ENCODE measurements at regions not wholly inside any gene's neighbourhood (a gene's known extent, or its start where the extent isn't known, plus 50 kb on each side); places are given as distances from the start of the nearest gene placed in this dataset.

DNA sequence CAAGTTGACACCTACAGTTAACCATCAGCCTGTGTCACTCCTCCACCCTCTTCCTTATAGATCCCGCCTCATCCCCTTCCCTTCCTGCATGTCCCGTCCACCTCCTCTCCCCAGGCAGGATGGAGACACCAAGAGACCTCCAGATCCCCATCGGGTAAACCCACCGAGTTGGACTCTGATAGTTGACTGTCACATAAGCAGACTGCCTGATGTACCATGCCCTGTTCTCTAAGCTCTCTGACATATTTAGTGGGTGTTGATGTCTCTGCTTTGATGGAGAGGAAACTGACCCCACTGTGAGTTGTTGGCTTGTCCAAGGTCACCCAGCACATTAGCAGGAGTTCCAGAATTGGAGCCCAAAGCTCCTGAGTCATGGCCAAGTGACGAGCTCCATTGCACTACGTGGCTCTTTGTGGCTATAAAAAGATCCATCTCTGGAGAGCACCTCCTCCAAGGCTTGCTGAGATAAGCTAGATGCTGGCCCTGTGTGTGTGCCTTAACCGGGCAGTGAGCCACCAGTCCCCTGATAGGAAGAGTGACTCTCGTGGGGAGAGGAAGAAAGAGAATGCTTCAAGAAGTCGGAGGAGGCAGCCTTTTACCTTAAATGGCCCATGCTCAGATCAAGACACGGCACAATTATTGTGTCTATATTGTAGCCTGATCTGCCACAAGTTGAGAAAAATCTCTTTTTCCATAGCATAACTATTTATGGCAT is 236.0 kb upstream of the ECI2 start:
- no peaks in the 10 kb centered on the region for H3K4me1 Mint-ChIP-seq (ENCODE audit: low read depth)
- POLR2A ChIA-PET, result no interaction called here
- no peaks in the 10 kb centered on the region for H3K9me3 Mint-ChIP-seq (ENCODE audit: insufficient read depth)
- H3K27ac Mint-ChIP-seq, result no peak overlapping the region
- no peaks in the 10 kb centered on the region for H3K36me3 Mint-ChIP-seq (ENCODE audit: low read depth)
- H3K27me3 Mint-ChIP-seq (ENCODE audit: low read depth), result peaks cover 8% of the 10 kb centered on the region
- ATAC-seq (no peak), DNase-seq (no peak)
- CTCF ChIA-PET, result no interaction called here
- H3K4me3 Mint-ChIP-seq, result no peak overlapping the region

DNA sequence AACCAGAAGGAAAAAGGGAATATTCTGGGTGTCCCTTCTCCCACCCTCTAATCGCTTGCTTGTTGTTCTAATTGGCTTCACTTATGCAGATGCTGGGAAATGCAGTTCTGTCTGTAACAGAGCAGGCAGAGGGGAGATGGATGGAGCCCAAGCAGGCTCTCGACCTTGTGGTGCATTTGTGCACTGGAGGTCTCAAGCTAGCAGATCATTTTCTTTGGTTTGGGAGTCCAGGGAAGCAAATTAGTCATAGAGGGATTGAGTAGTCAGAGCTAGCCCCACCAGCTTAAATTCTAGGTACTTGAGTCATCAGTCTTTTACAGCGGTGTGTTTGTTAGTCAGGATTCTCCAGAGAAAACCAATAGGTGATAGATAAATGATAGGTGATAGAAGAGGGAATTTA is 234.7 kb upstream of the ECI2 start:
- ChIA-PET POLR2A (no interaction called here), CTCF (no interaction called here)
- Mint-ChIP-seq H3K9me3 (ENCODE audit: insufficient read depth) (no peaks in the 10 kb centered on the region), H3K4me3 (no peak overlapping the region), H3K36me3 (ENCODE audit: low read depth) (no peaks in the 10 kb centered on the region), H3K4me1 (ENCODE audit: low read depth) (no peaks in the 10 kb centered on the region), H3K27ac (no peak overlapping the region), H3K27me3 (ENCODE audit: low read depth) (peaks cover 8% of the 10 kb centered on the region)
- DNase-seq (no peak), ATAC-seq (no peak)

DNA sequence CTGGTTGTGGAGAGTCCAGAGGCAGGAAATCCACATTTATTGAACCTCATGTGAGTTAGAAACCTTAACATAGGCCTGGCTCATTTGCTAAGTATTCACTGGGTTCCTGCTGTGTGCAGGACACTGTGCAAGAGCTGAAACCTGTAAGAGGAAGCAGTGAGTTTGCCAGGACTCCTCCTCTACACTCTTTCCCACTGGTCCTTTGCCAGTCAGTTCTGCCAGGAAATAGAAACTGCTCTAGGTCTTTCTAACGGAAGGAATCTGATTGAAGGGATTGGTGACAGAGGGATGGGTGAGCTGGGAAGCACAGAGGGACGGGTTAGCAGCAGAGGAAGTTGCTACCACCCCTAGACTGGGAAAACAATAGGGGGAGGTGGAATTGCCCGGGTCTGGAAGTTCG is 234.2 kb upstream of the ECI2 start:
- POLR2A ChIA-PET, result no interaction called here
- CTCF ChIA-PET, result no interaction called here
- no peak for DNase-seq
- no peak overlapping the region for H3K27ac Mint-ChIP-seq
- H3K9me3 Mint-ChIP-seq (ENCODE audit: insufficient read depth), result no peaks in the 10 kb centered on the region
- ATAC-seq, result no peak
- no peaks in the 10 kb centered on the region for H3K36me3 Mint-ChIP-seq (ENCODE audit: low read depth)
- no peaks in the 10 kb centered on the region for H3K4me1 Mint-ChIP-seq (ENCODE audit: low read depth)
- H3K27me3 Mint-ChIP-seq (ENCODE audit: low read depth), result peaks cover 8% of the 10 kb centered on the region
- H3K4me3 Mint-ChIP-seq, result no peak overlapping the region

DNA sequence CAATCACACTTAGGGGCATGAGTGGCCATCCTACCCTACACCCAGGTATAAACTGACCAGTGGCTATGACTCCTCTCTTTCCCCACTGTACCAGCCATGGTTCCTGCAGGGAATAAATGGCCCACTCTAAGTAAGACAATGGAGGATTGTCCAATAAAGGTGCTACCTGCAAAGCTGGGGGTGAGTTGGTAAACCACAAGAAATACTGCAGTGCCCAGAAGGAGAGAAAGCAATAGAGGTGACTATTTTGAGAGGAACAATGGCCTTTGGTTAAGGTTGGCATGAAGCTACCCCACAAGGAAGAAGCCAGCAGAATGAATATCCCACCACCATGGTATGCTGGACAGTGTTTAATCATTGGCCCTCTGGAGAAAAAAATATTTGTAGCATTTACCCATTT is 233.3 kb upstream of the ECI2 start:
- ChIA-PET CTCF (no interaction called here), POLR2A (no interaction called here)
- no peak overlapping the region for H3K27ac Mint-ChIP-seq
- peaks cover 8% of the 10 kb centered on the region for H3K4me1 Mint-ChIP-seq (ENCODE audit: low read depth)
- ATAC-seq, result no peak
- DNase-seq, result no peak
- peaks cover 8% of the 10 kb centered on the region for H3K27me3 Mint-ChIP-seq (ENCODE audit: low read depth)
- no peaks in the 10 kb centered on the region for H3K9me3 Mint-ChIP-seq (ENCODE audit: insufficient read depth)
- no peak overlapping the region for H3K4me3 Mint-ChIP-seq
- H3K36me3 Mint-ChIP-seq (ENCODE audit: low read depth), result no peaks in the 10 kb centered on the region

DNA sequence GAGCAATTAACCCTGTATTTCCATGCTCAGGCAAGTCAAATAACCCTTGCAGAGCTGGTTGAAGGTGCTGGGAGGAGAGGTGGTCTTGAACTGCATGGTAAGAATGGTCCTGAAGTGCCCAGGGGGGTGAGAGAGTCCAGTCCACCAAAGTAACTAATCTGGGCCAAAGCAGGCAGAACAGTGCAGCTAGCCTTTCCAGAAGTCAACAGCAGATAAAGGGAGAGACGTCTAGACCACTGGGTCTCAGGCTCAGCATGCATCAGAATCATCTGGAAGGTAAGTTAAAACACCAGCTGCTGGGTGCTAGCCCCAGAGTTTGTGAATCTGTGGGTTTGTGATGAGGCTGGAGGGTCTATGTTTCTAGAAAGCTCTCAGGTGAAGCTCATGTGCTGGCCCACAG is 232.3 kb upstream of the ECI2 start:
- POLR2A ChIA-PET, result no interaction called here
- DNase-seq, result no peak
- Mint-ChIP-seq H3K27ac (no peak overlapping the region), H3K4me1 (ENCODE audit: low read depth) (peaks cover 8% of the 10 kb centered on the region), H3K27me3 (ENCODE audit: low read depth) (peaks cover 8% of the 10 kb centered on the region), H3K9me3 (ENCODE audit: insufficient read depth) (no peaks in the 10 kb centered on the region), H3K4me3 (no peak overlapping the region), H3K36me3 (ENCODE audit: low read depth) (no peaks in the 10 kb centered on the region)
- CTCF ChIA-PET, result no interaction called here
- ATAC-seq, result no peak

DNA sequence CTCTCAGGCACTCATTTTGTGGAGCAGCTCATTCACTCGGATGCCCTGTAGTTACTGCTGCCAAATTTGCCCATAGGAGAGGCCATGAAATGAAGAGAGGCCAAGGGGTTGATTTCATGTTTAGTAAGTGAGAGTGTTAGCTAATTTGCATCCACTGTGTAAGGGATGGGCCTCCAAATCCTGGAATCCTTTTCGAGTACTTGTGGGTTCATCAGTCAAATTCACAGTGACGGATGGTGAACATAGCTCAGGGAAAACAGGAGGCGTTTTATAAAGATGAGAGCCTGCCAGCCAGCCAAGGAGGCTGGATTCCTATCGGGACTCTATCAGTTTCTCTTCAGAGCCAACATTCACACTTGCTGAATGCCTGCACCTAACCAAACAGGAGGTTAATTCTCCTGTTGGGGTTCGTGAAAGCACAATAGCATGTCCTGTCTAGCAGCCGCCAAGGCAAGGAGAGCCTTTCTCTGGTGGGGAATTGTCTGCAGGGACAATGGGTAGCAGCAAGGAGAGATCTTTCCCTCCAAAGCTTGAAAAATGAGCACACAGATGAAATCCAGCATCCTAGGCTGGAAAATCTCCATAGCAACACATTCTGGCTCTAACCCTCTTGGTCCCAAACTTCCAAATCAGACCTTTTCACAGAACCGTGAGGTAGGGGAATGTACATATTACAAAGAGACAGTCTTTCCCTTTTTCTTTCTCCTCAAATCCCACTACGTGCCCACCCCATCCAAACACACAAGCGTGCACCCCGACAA is 231.4 kb upstream of the ECI2 start:
- Mint-ChIP-seq H3K9me3 (ENCODE audit: insufficient read depth) (no peaks in the 10 kb centered on the region), H3K36me3 (ENCODE audit: low read depth) (no peaks in the 10 kb centered on the region), H3K27me3 (ENCODE audit: low read depth) (peaks cover 8% of the 10 kb centered on the region), H3K27ac (no peak overlapping the region), H3K4me3 (no peak overlapping the region), H3K4me1 (ENCODE audit: low read depth) (peaks cover 8% of the 10 kb centered on the region)
- ChIA-PET POLR2A (no interaction called here), CTCF (no interaction called here)
- DNase-seq (no peak), ATAC-seq (no peak)

DNA sequence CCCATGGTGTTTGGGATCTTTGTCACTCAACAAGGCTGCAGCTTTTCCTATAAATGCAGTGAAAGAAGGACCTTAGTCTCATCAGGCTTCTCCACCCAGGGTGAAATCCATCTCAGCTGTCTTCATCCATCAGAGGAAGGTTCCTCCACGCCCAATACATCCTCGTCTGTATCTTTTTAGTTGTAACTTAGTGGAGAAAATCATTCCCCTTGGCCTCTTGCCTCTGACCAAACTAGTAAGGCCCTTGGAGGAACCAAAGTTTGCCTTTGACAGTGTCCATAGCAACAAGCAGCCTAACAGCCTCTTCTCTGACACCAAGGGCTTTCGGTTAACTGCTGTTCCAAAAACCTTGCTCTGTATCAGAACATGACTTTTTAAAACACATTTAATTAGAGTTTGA is 230.3 kb upstream of the ECI2 start:
- Mint-ChIP-seq H3K27ac (no peak overlapping the region), H3K36me3 (ENCODE audit: low read depth) (no peaks in the 10 kb centered on the region), H3K4me3 (no peak overlapping the region), H3K4me1 (ENCODE audit: low read depth) (peaks cover 8% of the 10 kb centered on the region), H3K27me3 (ENCODE audit: low read depth) (peaks cover 8% of the 10 kb centered on the region), H3K9me3 (ENCODE audit: insufficient read depth) (no peaks in the 10 kb centered on the region)
- CTCF ChIA-PET, result no interaction called here
- ATAC-seq (no peak), DNase-seq (no peak)
- POLR2A ChIA-PET, result no interaction called here

DNA sequence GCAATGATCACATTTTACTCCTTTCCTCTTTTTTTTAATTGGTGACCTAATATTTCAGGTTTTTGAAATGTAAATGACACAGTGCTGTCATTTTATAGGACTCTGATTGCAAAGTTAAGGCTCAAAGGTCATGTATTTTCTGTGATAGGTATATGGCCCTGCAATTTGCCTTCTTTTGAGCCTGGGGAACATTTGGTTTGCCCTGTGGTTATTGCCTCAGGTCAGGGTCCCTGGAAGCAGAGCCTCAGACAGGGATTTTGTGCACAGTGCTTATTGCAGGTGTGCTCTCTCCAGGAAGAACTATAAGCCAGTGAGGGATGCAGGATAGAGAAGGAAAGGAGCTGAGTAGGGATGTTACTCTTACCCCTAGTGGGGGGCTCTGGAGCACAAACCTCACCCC is 229.3 kb upstream of the ECI2 start:
- Mint-ChIP-seq H3K4me3 (no peak overlapping the region), H3K4me1 (ENCODE audit: low read depth) (peaks cover 8% of the 10 kb centered on the region), H3K36me3 (ENCODE audit: low read depth) (no peaks in the 10 kb centered on the region), H3K9me3 (ENCODE audit: insufficient read depth) (no peaks in the 10 kb centered on the region), H3K27me3 (ENCODE audit: low read depth) (peaks cover 8% of the 10 kb centered on the region), H3K27ac (no peak overlapping the region)
- ChIA-PET CTCF (interaction anchor here (0.6 kb wide), 1 partner anchor 779 kb away, joined by 3 read pairs; no protein-coding TSS in a partner anchor), POLR2A (no interaction called here)
- DNase-seq (no peak), ATAC-seq (no peak)

DNA sequence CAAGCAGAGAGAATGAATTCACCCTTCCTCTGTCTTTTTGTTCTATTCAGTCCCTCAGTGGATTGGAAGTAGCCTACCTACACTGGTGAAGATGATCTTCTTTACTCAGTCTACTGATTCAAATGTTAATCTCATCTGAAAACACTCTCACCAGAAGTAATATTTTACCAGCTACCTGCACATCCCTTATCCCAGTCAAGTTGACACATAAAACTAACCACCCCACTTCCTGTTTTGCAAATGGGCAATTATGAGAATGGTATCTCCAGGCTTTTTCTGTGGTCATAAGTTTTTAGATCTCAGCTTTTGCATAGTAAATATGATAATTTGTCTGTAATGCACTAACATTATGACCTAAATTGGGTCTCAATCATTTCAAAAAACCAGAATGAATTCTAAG is 228.8 kb upstream of the ECI2 start:
- no peak for DNase-seq
- H3K27me3 Mint-ChIP-seq (ENCODE audit: low read depth), result peaks cover 8% of the 10 kb centered on the region
- ChIA-PET POLR2A (no interaction called here), CTCF (no interaction called here)
- no peak for ATAC-seq
- H3K36me3 Mint-ChIP-seq (ENCODE audit: low read depth), result no peaks in the 10 kb centered on the region
- no peak overlapping the region for H3K4me3 Mint-ChIP-seq
- H3K4me1 Mint-ChIP-seq (ENCODE audit: low read depth), result peaks cover 8% of the 10 kb centered on the region
- no peak overlapping the region for H3K27ac Mint-ChIP-seq
- no peaks in the 10 kb centered on the region for H3K9me3 Mint-ChIP-seq (ENCODE audit: insufficient read depth)

DNA sequence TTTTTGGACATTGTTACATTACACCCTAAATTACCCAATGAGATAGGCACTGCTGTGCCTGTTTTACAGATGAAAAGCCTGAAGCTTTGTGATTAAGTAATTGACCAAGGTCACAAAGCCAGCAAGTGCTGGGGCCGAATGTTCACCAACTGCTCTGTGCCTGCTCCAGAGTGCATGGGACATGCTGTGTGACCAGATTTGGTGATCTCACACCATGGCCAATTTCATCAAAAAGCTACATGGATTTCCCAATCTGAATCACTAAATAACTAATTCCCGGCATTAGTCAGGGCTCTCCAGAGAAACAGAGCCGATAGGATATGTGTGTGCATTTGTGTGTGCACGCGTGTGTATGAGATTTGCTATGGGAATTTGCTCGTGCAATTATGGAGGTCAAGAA is 228.3 kb upstream of the ECI2 start:
- POLR2A ChIA-PET, result no interaction called here

DNA sequence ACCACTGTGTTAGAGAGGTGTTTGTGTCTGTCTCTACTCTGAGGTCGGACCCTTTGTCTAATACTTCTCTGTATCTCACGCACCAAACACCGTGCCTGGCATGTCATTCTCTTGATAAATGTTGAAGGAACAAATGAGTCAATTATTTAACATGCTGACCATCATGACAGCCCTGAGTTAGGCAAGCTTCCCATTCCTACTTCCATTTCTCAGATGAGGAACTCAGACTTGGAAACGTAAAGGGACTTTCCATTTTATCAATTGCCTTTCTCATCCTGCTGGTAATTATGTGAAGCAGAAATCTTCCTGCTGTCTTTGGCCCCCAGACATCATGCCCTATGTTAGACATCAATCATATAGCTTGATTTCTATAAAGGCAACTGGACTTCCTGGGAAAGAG is 227.0 kb upstream of the ECI2 start:
- Mint-ChIP-seq H3K9me3 (ENCODE audit: insufficient read depth) (no peaks in the 10 kb centered on the region), H3K36me3 (ENCODE audit: low read depth) (no peaks in the 10 kb centered on the region), H3K27me3 (ENCODE audit: low read depth) (peaks cover 5% of the 10 kb centered on the region), H3K4me1 (ENCODE audit: low read depth) (peaks cover 8% of the 10 kb centered on the region), H3K4me3 (no peak overlapping the region), H3K27ac (no peak overlapping the region)
- ChIA-PET CTCF (no interaction called here), POLR2A (no interaction called here)
- DNase-seq (no peak), ATAC-seq (no peak)

More for the DNA sequence above, 228.3 kb upstream of the ECI2 start:
- no peak for ATAC-seq
- H3K4me3 Mint-ChIP-seq, result no peak overlapping the region
- H3K36me3 Mint-ChIP-seq (ENCODE audit: low read depth), result no peaks in the 10 kb centered on the region
- CTCF ChIA-PET, result no interaction called here
- H3K4me1 Mint-ChIP-seq (ENCODE audit: low read depth), result peaks cover 8% of the 10 kb centered on the region
- H3K27me3 Mint-ChIP-seq (ENCODE audit: low read depth), result peaks cover 8% of the 10 kb centered on the region
- DNase-seq, result no peak
- H3K27ac Mint-ChIP-seq, result no peak overlapping the region
- H3K9me3 Mint-ChIP-seq (ENCODE audit: insufficient read depth), result no peaks in the 10 kb centered on the region

DNA sequence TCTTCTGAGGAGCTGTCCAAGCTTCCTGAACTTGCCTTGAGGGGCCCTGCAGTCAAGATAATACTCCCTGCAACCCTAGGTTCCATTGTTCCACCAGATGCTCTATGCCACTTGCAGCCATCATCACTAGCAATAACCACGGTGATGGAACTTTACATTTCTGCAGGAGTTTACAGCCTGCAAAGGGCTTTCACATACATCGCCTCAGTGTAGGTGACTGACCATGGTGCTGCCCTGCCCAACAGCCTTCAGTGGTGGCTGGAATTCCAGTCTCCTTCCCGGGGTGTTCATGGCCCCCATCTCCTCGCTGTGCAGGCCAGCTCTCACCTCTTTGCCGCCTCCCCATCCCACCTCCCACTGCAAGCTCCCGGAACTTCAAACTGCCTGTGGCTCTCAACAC is 225.5 kb upstream of the ECI2 start:
- no peaks in the 10 kb centered on the region for H3K27me3 Mint-ChIP-seq (ENCODE audit: low read depth)
- peaks cover 8% of the 10 kb centered on the region for H3K4me1 Mint-ChIP-seq (ENCODE audit: low read depth)
- no peak overlapping the region for H3K4me3 Mint-ChIP-seq
- H3K36me3 Mint-ChIP-seq (ENCODE audit: low read depth), result no peaks in the 10 kb centered on the region
- ChIA-PET POLR2A (no interaction called here), CTCF (no interaction called here)
- H3K27ac Mint-ChIP-seq, result no peak overlapping the region
- DNase-seq (no peak), ATAC-seq (no peak)
- no peaks in the 10 kb centered on the region for H3K9me3 Mint-ChIP-seq (ENCODE audit: insufficient read depth)
